Neural cell (in vitro differentiated cells): ENCODE measurements at regions not wholly inside any gene's neighbourhood (a gene's known extent, or its start where the extent isn't known, plus 50 kb on each side); places are given as distances from the start of the nearest gene placed in this dataset.

Experiments used
- H2AFZ ChIP-seq: fragments of 200-600, 300-800 bp; sonication (generic), shearing (Covaris generic); 2 replicates; pipeline ENCODE4 v1.6.0; 2014; ENCODE audit warnings: low read depth, mild to moderate bottlenecking, antibody characterized with exemption, low read length, moderate library complexity
- H3F3A ChIP-seq: fragments of 200-600 bp; shearing (Covaris generic); 2 replicates; pipeline ENCODE4 v1.6.1; 2016; ENCODE audit warnings: mild to moderate bottlenecking, moderate library complexity, mixed read lengths, antibody characterized with exemption, low read length; ENCODE audit not compliant: insufficient read depth, poor library complexity, severe bottlenecking
- H3K27ac ChIP-seq: fragments of 200-600, 300-800 bp; sonication (generic), shearing (Covaris generic); 2 replicates; pipeline ENCODE4 v1.5.1; 2014; ENCODE audit warnings: mild to moderate bottlenecking, low read length, moderate library complexity
- H3K27me3 ChIP-seq: fragments of 300-800, 200-600 bp; sonication (generic), shearing (Covaris generic); 2 replicates; pipeline ENCODE4 v1.6.0; 2014; ENCODE audit warnings: mild to moderate bottlenecking, low read depth, low read length, moderate library complexity; ENCODE audit not compliant: insufficient read depth
- H3K36me3 ChIP-seq: fragments of 300-800, 200-600 bp; sonication (generic), shearing (Covaris generic); 2 replicates; pipeline ENCODE4 v1.5.1; 2014; ENCODE audit warnings: mild to moderate bottlenecking, antibody characterized with exemption, low read length, moderate library complexity; ENCODE audit not compliant: insufficient read depth
- H3K4me2 ChIP-seq: fragments of 300-800, 200-600 bp; sonication (generic), shearing (Covaris generic); 2 replicates; pipeline ENCODE4 v1.6.0; 2014; ENCODE audit warnings: mild to moderate bottlenecking, low read length
- H3K4me3 ChIP-seq: fragments of 300-800, 200-600 bp; sonication (generic), shearing (Covaris generic); 2 replicates; pipeline ENCODE4 v1.5.1; 2014; ENCODE audit warnings: mild to moderate bottlenecking, low read length, moderate library complexity
- H3K79me2 ChIP-seq: fragments of 200-600 bp; shearing (Covaris generic); replicated peaks from 2 replicates; pipeline ENCODE4 v1.6.0; 2014; ENCODE audit warnings: mild to moderate bottlenecking, low read length, moderate library complexity; ENCODE audit not compliant: insufficient read depth
- H3K9ac ChIP-seq: fragments of 300-800, 200-600 bp; sonication (generic), shearing (Covaris generic); 2 replicates; pipeline ENCODE4 v1.6.1; 2016; ENCODE audit warnings: mild to moderate bottlenecking, low read length, mixed read lengths
- H3K9me2 ChIP-seq: fragments of 200-600 bp; shearing (Covaris generic); 2 replicates; pipeline ENCODE4 v1.6.1; 2016; ENCODE audit warnings: mild to moderate bottlenecking, low read length, mixed read lengths; ENCODE audit not compliant: insufficient read depth
- H3K9me3 ChIP-seq: fragments of 200-600, 300-800 bp; sonication (generic), shearing (Covaris generic); 2 replicates; pipeline ENCODE4 v1.6.1; 2016; ENCODE audit warnings: mild to moderate bottlenecking, mixed run types, low read length, moderate library complexity, mixed read lengths
- H4K20me1 ChIP-seq: fragments of 200-600 bp; shearing (Covaris generic); 2 replicates; pipeline ENCODE4 v1.6.1; 2016; ENCODE audit warnings: mild to moderate bottlenecking, mixed run types; ENCODE audit not compliant: insufficient read depth
- EP300 ChIP-seq: fragments of 450-650 bp; conservative IDR thresholded peaks from 2 replicates; pipeline ENCODE4 v1.6.1; 2014; ENCODE audit warnings: antibody characterized with exemption, mild to moderate bottlenecking, moderate library complexity; ENCODE audit not compliant: poor library complexity, severe bottlenecking
- EZH2 ChIP-seq: fragments of 200-600, 300-800 bp; shearing (Covaris generic), sonication (generic); IDR thresholded peaks from 2 replicates; pipeline ENCODE4 v1.6.1; 2014; ENCODE audit warnings: antibody characterized with exemption, low read length, borderline replicate concordance, mild to moderate bottlenecking; ENCODE audit not compliant: insufficient read depth, poor library complexity, severe bottlenecking
- MXI1 ChIP-seq: fragments of 450-650 bp; conservative IDR thresholded peaks from 2 replicates; pipeline ENCODE4 v1.6.1; 2014; ENCODE audit warnings: antibody characterized with exemption, mild to moderate bottlenecking; ENCODE audit not compliant: poor library complexity, severe bottlenecking
- POLR2AphosphoS5 ChIP-seq: IDR thresholded peaks from 2 replicates; pipeline ENCODE4 v1.6.1; 2012
- RAD21 ChIP-seq: fragments of 450-650 bp; conservative IDR thresholded peaks from 2 replicates; pipeline ENCODE4 v1.6.1; 2014; ENCODE audit warnings: antibody characterized with exemption, mild to moderate bottlenecking, moderate library complexity
- SMC3 ChIP-seq: fragments of 450-650 bp; conservative IDR thresholded peaks from 2 replicates; pipeline ENCODE4 v1.6.1; 2014; ENCODE audit warnings: antibody characterized with exemption, mild to moderate bottlenecking, moderate library complexity; ENCODE audit not compliant: poor library complexity
- TAF1 ChIP-seq: IDR thresholded peaks from 2 replicates; pipeline ENCODE4 v1.6.1; 2012; ENCODE audit warnings: low read depth
- TF ChIP-seq, protein P1 (sequence below): fragments of 450-650 bp; IDR thresholded peaks from 2 replicates; pipeline ENCODE4 v1.5.1; 2014; ENCODE audit warnings: antibody characterized with exemption, mild to moderate bottlenecking, moderate library complexity; ENCODE audit not compliant: poor library complexity, severe bottlenecking
- TF ChIP-seq, protein P2 (sequence below): IDR thresholded peaks from 2 replicates; pipeline ENCODE4 v1.6.1; 2012; ENCODE audit warnings: borderline replicate concordance

DNA sequence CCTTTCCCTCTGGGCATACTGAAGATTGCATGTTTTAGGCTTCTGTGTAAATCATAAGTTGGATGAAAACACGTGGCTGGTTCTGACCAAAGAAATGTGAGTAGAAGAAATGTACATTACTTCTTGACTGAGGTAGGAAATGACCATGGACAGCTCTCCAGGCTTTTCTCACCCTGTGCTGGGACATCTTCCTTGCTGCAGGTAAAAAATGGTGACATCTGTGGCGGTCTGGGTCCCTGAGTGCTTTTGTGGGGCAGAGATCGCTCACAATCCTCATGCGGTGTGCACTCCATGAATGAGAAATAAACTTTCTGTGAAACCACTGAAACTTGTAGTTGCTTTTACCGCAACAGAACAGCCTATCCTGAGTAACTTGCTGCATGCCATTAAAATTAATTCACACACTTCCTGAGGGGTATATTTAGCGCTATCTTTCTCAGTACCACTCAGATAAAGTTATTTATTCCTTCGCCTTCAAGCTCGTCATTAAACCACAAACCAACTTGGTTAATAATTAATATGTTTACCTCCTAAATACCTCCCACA is 730.4 kb downstream of the EFNA5 start:
- H3K9me2 ChIP-seq = no peaks in the 10 kb centered on the region
- H3K9ac ChIP-seq = no peak overlapping the region
- no peaks in the 10 kb centered on the region for H3K36me3 ChIP-seq
- H3K27ac ChIP-seq = no peak overlapping the region
- H3K79me2 ChIP-seq = no peaks in the 10 kb centered on the region
- H3K4me2 ChIP-seq = no peak overlapping the region
- H2AFZ ChIP-seq = no peak overlapping the region
- H3K4me3 ChIP-seq = no peak overlapping the region
- H3F3A ChIP-seq = no peaks in the 10 kb centered on the region
- no peaks in the 10 kb centered on the region for H3K9me3 ChIP-seq
- H4K20me1 ChIP-seq = no peaks in the 10 kb centered on the region
- TF ChIP-seq RAD21 (no peak), EP300 (no peak), MXI1 (no peak), TAF1 (no peak), SMC3 (no peak), POLR2AphosphoS5 (no peak), EZH2 (no peak)
- TF ChIP-seq, protein P1, sequence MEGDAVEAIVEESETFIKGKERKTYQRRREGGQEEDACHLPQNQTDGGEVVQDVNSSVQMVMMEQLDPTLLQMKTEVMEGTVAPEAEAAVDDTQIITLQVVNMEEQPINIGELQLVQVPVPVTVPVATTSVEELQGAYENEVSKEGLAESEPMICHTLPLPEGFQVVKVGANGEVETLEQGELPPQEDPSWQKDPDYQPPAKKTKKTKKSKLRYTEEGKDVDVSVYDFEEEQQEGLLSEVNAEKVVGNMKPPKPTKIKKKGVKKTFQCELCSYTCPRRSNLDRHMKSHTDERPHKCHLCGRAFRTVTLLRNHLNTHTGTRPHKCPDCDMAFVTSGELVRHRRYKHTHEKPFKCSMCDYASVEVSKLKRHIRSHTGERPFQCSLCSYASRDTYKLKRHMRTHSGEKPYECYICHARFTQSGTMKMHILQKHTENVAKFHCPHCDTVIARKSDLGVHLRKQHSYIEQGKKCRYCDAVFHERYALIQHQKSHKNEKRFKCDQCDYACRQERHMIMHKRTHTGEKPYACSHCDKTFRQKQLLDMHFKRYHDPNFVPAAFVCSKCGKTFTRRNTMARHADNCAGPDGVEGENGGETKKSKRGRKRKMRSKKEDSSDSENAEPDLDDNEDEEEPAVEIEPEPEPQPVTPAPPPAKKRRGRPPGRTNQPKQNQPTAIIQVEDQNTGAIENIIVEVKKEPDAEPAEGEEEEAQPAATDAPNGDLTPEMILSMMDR = no peak
- TF ChIP-seq, protein P2, sequence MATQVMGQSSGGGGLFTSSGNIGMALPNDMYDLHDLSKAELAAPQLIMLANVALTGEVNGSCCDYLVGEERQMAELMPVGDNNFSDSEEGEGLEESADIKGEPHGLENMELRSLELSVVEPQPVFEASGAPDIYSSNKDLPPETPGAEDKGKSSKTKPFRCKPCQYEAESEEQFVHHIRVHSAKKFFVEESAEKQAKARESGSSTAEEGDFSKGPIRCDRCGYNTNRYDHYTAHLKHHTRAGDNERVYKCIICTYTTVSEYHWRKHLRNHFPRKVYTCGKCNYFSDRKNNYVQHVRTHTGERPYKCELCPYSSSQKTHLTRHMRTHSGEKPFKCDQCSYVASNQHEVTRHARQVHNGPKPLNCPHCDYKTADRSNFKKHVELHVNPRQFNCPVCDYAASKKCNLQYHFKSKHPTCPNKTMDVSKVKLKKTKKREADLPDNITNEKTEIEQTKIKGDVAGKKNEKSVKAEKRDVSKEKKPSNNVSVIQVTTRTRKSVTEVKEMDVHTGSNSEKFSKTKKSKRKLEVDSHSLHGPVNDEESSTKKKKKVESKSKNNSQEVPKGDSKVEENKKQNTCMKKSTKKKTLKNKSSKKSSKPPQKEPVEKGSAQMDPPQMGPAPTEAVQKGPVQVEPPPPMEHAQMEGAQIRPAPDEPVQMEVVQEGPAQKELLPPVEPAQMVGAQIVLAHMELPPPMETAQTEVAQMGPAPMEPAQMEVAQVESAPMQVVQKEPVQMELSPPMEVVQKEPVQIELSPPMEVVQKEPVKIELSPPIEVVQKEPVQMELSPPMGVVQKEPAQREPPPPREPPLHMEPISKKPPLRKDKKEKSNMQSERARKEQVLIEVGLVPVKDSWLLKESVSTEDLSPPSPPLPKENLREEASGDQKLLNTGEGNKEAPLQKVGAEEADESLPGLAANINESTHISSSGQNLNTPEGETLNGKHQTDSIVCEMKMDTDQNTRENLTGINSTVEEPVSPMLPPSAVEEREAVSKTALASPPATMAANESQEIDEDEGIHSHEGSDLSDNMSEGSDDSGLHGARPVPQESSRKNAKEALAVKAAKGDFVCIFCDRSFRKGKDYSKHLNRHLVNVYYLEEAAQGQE = no peak
- no peaks in the 10 kb centered on the region for H3K27me3 ChIP-seq

DNA sequence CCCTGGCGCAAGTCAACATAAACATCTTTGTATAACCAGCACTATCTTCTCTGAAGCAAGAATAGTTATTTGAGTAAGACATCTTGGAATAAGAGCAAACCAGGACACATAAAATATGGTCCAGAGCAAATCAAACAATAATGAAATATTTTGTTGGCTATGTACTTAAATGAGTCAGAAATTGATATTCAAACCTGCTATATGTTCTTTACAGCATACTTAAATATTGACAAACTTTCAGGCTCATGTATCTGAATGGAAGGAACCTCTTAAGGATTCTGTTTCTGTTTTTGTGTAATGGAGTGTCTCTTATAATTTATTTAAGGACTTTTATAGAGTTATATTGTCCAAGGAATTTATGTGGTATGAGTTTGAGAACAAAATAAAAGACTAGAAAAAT is 747.3 kb downstream of the EFNA5 start:
- Histone ChIP-seq H3K4me2 (no peak overlapping the region), H3K4me3 (no peak overlapping the region), H4K20me1 (no peaks in the 10 kb centered on the region), H3K9me2 (no peaks in the 10 kb centered on the region), H3K79me2 (no peaks in the 10 kb centered on the region), H3K9ac (no peak overlapping the region), H3K9me3 (no peaks in the 10 kb centered on the region), H3F3A (no peaks in the 10 kb centered on the region), H3K27me3 (no peaks in the 10 kb centered on the region), H3K27ac (no peak overlapping the region), H3K36me3 (no peaks in the 10 kb centered on the region), H2AFZ (no peak overlapping the region)
- TF ChIP-seq, protein P1 = no peak
- TF ChIP-seq EZH2 = no peak
- no peak for TF ChIP-seq TAF1
- no peak for TF ChIP-seq SMC3
- TF ChIP-seq EP300 = no peak
- TF ChIP-seq POLR2AphosphoS5 = no peak
- no peak for TF ChIP-seq RAD21
- TF ChIP-seq, protein P2 = no peak
- TF ChIP-seq MXI1 = no peak
